ENCODE measurements at regions not wholly inside any gene's neighbourhood (a gene's known extent, or its start where the extent isn't known, plus 50 kb on each side); places are given as distances from the start of the nearest gene placed in this dataset.

GRCh38 chr5:148953711-148954110 lies 109.2 kb downstream of the SH3TC2 start:
- ATAC-seq (ENCODE audit: insufficient read depth, low FRiP score) (no peak), DNase-seq (no peak)
- no peaks in the 10 kb centered on the region for H3K9me3 ChIP-seq (ENCODE audit: control insufficient read depth in 4 of 4, insufficient read depth in 3 of 4, low read length in 3 of 4)
- no peak overlapping the region for H3K4me3 ChIP-seq
- H3K27ac ChIP-seq (ENCODE audit: low read depth in 1 of 2, low read length in 1 of 2): no peak overlapping the region
- H3K36me3 ChIP-seq (ENCODE audit: control insufficient read depth in 4 of 4, insufficient read depth in 4 of 4, low read length in 4 of 4): no peaks in the 10 kb centered on the region
- peaks cover 0 to 3% (median 0%) of the 10 kb centered on the region in 5 donors for H3K4me1 ChIP-seq (ENCODE audit: control insufficient read depth in 5 of 5, insufficient read depth in 5 of 5, low read length in 5 of 5)
- H3K27me3 ChIP-seq (ENCODE audit: control insufficient read depth in 3 of 3, insufficient read depth in 3 of 3, low read length in 2 of 3): no peaks in the 10 kb centered on the region
- no peak for TF ChIP-seq CTCF (IDR thresholded peaks at IDR 0.05; ENCODE audit: control extremely low read depth, extremely low read depth)
- 87 to 100% methylated on average over 1 of the region's 1 CpG for WGBS, 2 donors
- H3K9ac ChIP-seq (ENCODE audit: insufficient read depth in 1 of 2, low read length in 2 of 2): no peak overlapping the region
